IMR-90 (cell line): ENCODE measurements at regions not wholly inside any gene's neighbourhood (a gene's known extent, or its start where the extent isn't known, plus 50 kb on each side); places are given as distances from the start of the nearest gene placed in this dataset.

Source experiments
- ATAC-seq: fragments of 200-7000 bp; cut with Tn5 transposase; 2 replicates; pipeline ENCODE4 v1.9.1; 2020; ENCODE audit warnings: low read depth, mild to moderate bottlenecking, moderate library complexity
- BruUV-seq: library from RNA; stranded (reverse); fragments of 400-500 nt; replicated peaks from 2 replicates; lab custom pipeline; 2021; lab: Mats Ljungman, UMichigan
- CTCF ChIA-PET: fragments of 300-600 bp; formaldehyde crosslinking; extraction: SDS; loops from one replicate; lab custom pipeline; 2021; ENCODE audit warnings: antibody characterized with exemption; lab: Yijun Ruan, JAX
- POLR2A ChIA-PET: fragments of 300-600 bp; sonication (Branson Sonifier 250); formaldehyde crosslinking; loops from one replicate; lab custom pipeline; 2022; ENCODE audit warnings: antibody characterized with exemption; ENCODE audit not compliant: unreplicated experiment; lab: Charles Lee
- DNase-seq: peaks from one replicate; pipeline ENCODE4 v3.0.0; 2013
- H2AFZ ChIP-seq: replicated peaks from 2 replicates; pipeline ENCODE3; 2013; ENCODE audit warnings: low read length, mild to moderate bottlenecking; ENCODE audit not compliant: poor library complexity
- H2AK5ac ChIP-seq: 2 replicates; pipeline ENCODE4 v1.6.1; 2013; ENCODE audit warnings: low read depth, low read length, inconsistent platforms
- H2AK9ac ChIP-seq: replicated peaks from 2 replicates; pipeline ENCODE3; 2013; ENCODE audit warnings: mild to moderate bottlenecking, low read depth, low read length, moderate library complexity; ENCODE audit not compliant: poor library complexity
- H2BK120ac ChIP-seq: 2 replicates; pipeline ENCODE4 v1.6.1; 2013; ENCODE audit warnings: low read depth, low read length, inconsistent platforms
- H2BK15ac ChIP-seq: 3 replicates; pipeline ENCODE4 v1.6.1; 2013; ENCODE audit warnings: low read depth, low read length, inconsistent platforms
- H2BK20ac ChIP-seq: 2 replicates; pipeline ENCODE4 v1.6.1; 2013; ENCODE audit warnings: low read depth, mild to moderate bottlenecking, inconsistent platforms, low read length, moderate library complexity
- H2BK5ac ChIP-seq: 2 replicates; pipeline ENCODE4 v1.6.1; 2013; ENCODE audit warnings: mild to moderate bottlenecking, low read depth, low read length, inconsistent platforms; ENCODE audit not compliant: poor library complexity, severe bottlenecking
- H3K14ac ChIP-seq: replicated peaks from 2 replicates; pipeline ENCODE4 v1.6.1; 2013; ENCODE audit warnings: low read depth, low read length, inconsistent platforms
- H3K18ac ChIP-seq: 2 replicates; pipeline ENCODE4 v1.6.1; 2013; ENCODE audit warnings: low read depth, low read length, control low read depth
- H3K23ac ChIP-seq: 2 replicates; pipeline ENCODE4 v1.6.1; 2013; ENCODE audit warnings: low read depth, low read length, inconsistent platforms
- H3K27ac ChIP-seq: 2 replicates; pipeline ENCODE4 v1.5.1; 2013; ENCODE audit warnings: mild to moderate bottlenecking, control low read depth, low read length; ENCODE audit not compliant: insufficient read depth
- H3K27me3 ChIP-seq: 2 replicates; pipeline ENCODE4 v1.6.1; 2013; ENCODE audit warnings: low read length; ENCODE audit not compliant: control insufficient read depth, insufficient read depth
- H3K36me3 ChIP-seq: 2 replicates; pipeline ENCODE4 v1.6.1; 2013; ENCODE audit warnings: low read length, mixed read lengths; ENCODE audit not compliant: control insufficient read depth, insufficient read depth
- H3K4ac ChIP-seq: 2 replicates; pipeline ENCODE4 v1.6.1; 2013; ENCODE audit warnings: low read depth, low read length, inconsistent platforms
- H3K4me1 ChIP-seq: 2 replicates; pipeline ENCODE4 v1.6.1; 2013; ENCODE audit warnings: low read length, mixed read lengths; ENCODE audit not compliant: control insufficient read depth, insufficient read depth
- H3K4me2 ChIP-seq: 2 replicates; pipeline ENCODE4 v1.6.1; 2013; ENCODE audit warnings: low read depth, mild to moderate bottlenecking, control low read depth, low read length, moderate library complexity
- H3K4me3 ChIP-seq: 2 replicates; pipeline ENCODE4 v1.5.1; 2013; ENCODE audit warnings: low read depth, mild to moderate bottlenecking, control low read depth, low read length, moderate library complexity; ENCODE audit not compliant: insufficient read depth
- H3K56ac ChIP-seq: 2 replicates; pipeline ENCODE4 v1.6.1; 2013; ENCODE audit warnings: low read length, inconsistent platforms; ENCODE audit not compliant: insufficient read depth; ENCODE audit errors: extremely low read depth
- H3K79me1 ChIP-seq, 2 experiments: 2 replicates each; pipeline ENCODE4 v1.6.1; 2013; ENCODE audit warnings: low read length in 2 of 2, inconsistent platforms in 1 of 2, low read depth in 1 of 2
- H3K9ac ChIP-seq: 2 replicates; pipeline ENCODE4 v1.6.1; 2013; ENCODE audit warnings: low read depth, low read length, control low read depth
- H3K9me1 ChIP-seq: 2 replicates; pipeline ENCODE4 v1.6.1; 2013; ENCODE audit warnings: low read length, inconsistent platforms; ENCODE audit not compliant: insufficient read depth
- H3K9me3 ChIP-seq: 2 replicates; pipeline ENCODE4 v1.6.1; 2013; ENCODE audit warnings: low read length; ENCODE audit not compliant: control insufficient read depth, insufficient read depth
- H4K20me1 ChIP-seq: 2 replicates; pipeline ENCODE4 v1.6.1; 2013; ENCODE audit warnings: low read length, inconsistent platforms; ENCODE audit not compliant: insufficient read depth
- H4K5ac ChIP-seq: 2 replicates; pipeline ENCODE4 v1.6.1; 2013; ENCODE audit warnings: mild to moderate bottlenecking, low read depth, low read length, control low read depth
- H4K8ac ChIP-seq, 2 experiments: 2 replicates each; pipeline ENCODE4 v1.6.1; 2013; ENCODE audit warnings: low read depth in 2 of 2, low read length in 2 of 2, control low read depth in 1 of 2, inconsistent platforms in 1 of 2
- H4K91ac ChIP-seq: 2 replicates; pipeline ENCODE4 v1.6.1; 2013; ENCODE audit warnings: low read depth, low read length, inconsistent platforms; ENCODE audit not compliant: insufficient read depth
- BHLHE40 ChIP-seq: fragments of 150-350 bp; IDR thresholded peaks from 2 replicates; pipeline ENCODE4 v1.6.1; 2016; ENCODE audit warnings: mild to moderate bottlenecking, low read depth, low read length
- CEBPB ChIP-seq: IDR thresholded peaks from 2 replicates; pipeline ENCODE4 v1.6.1; 2012; ENCODE audit warnings: low read depth, low read length, improper control_type of control experiment
- CHD1 ChIP-seq: IDR thresholded peaks from 2 replicates; pipeline ENCODE4 v1.6.1; 2012; ENCODE audit warnings: low read depth, low read length, improper control_type of control experiment
- CTCF ChIP-seq: conservative IDR thresholded peaks from 2 replicates; pipeline ENCODE4 v1.5.1; 2012; ENCODE audit warnings: mild to moderate bottlenecking, low read depth, low read length, improper control_type of control experiment
- ELK1 ChIP-seq: fragments of 150-350 bp; IDR thresholded peaks from 2 replicates; pipeline ENCODE4 v1.6.1; 2016; ENCODE audit warnings: low read depth, mild to moderate bottlenecking, low read length, moderate library complexity, borderline replicate concordance
- FOS ChIP-seq: fragments of 150-350 bp; IDR thresholded peaks from 2 replicates; pipeline ENCODE4 v1.6.1; 2016; ENCODE audit warnings: low read depth, low read length
- MAFK ChIP-seq: IDR thresholded peaks from 2 replicates; pipeline ENCODE4 v1.6.1; 2012; ENCODE audit warnings: low read depth, low read length, improper control_type of control experiment
- MAZ ChIP-seq: IDR thresholded peaks from 2 replicates; pipeline ENCODE4 v1.6.1; 2012; ENCODE audit warnings: low read depth, mild to moderate bottlenecking, low read length, improper control_type of control experiment, moderate library complexity, borderline replicate concordance
- MXI1 ChIP-seq: IDR thresholded peaks from 2 replicates; pipeline ENCODE4 v1.6.1; 2012; ENCODE audit warnings: low read depth, mild to moderate bottlenecking, low read length, moderate library complexity, borderline replicate concordance
- NFE2L2 ChIP-seq: fragments of 150-350 bp; IDR thresholded peaks from 2 replicates; pipeline ENCODE4 v1.6.1; 2016; ENCODE audit warnings: low read depth, mild to moderate bottlenecking, low read length
- POLR2A ChIP-seq: IDR thresholded peaks from 2 replicates; pipeline ENCODE4 v1.6.1; 2012; ENCODE audit warnings: mild to moderate bottlenecking, low read depth, low read length
- RAD21 ChIP-seq: IDR thresholded peaks from 2 replicates; pipeline ENCODE4 v1.6.1; 2012; ENCODE audit warnings: low read length, improper control_type of control experiment
- RCOR1 ChIP-seq: IDR thresholded peaks from 2 replicates; pipeline ENCODE4 v1.6.1; 2012; ENCODE audit warnings: mild to moderate bottlenecking, low read length, improper control_type of control experiment; ENCODE audit not compliant: insufficient replicate concordance
- RFX5 ChIP-seq: IDR thresholded peaks from 2 replicates; pipeline ENCODE4 v1.8.0; 2012; ENCODE audit warnings: low read depth, mild to moderate bottlenecking, low read length, moderate library complexity
- SMC3 ChIP-seq: fragments of 150-350 bp; IDR thresholded peaks from 2 replicates; pipeline ENCODE4 v1.6.1; 2016; ENCODE audit warnings: low read depth, mild to moderate bottlenecking, antibody characterized with exemption, low read length, moderate library complexity
- USF2 ChIP-seq: fragments of 150-350 bp; IDR thresholded peaks from 2 replicates; pipeline ENCODE4 v1.6.1; 2017; ENCODE audit warnings: mild to moderate bottlenecking, antibody characterized with exemption, low read length, low read depth
- WGBS, 2 experiments: methylation state at CpG; one replicate each; pipeline versions ENCODE4 v1.1.5 to v1.1.7; 2013; ENCODE audit warnings: missing lambda C conversion rate in 2 of 2; ENCODE audit not compliant: insufficient read length in 1 of 2; ENCODE audit errors: extremely low coverage in 2 of 2; 5-methylcytosine and 5-hydroxymethylcytosine counted together
- dilution Hi-C: fragments of 300-500 bp; cut with HindIII; formaldehyde crosslinking; loops from one replicate; pipeline ENCODE4 v1.14.3; 2018; ENCODE audit warnings: low sequenced_read_pairs; ENCODE audit not compliant: unreplicated experiment
- in situ Hi-C: fragments of 300-500 bp; cut with MboI; formaldehyde crosslinking; loops from 3 replicates; pipeline ENCODE4 v1.14.3; 2019; ENCODE audit warnings: low sequenced_read_pairs, inconsistent platforms, mixed read lengths
- intact Hi-C: fragments of 100-400 bp; cut with micrococcal nuclease; formaldehyde crosslinking; loops from 2 replicates; pipeline ENCODE4 v1.10.0; 2022

- ChIA-PET POLR2A (no interaction called here), CTCF (interaction anchor here (1.1 kb wide), 1 partner anchor 12 kb away, joined by 6 read pairs; no protein-coding TSS in a partner anchor)
- Histone ChIP-seq H2AFZ (no peak overlapping the region), H3K36me3 (no peaks in the 10 kb centered on the region), H3K27me3 (no peaks in the 10 kb centered on the region), H3K14ac (no peak overlapping the region), H2BK20ac (no peak overlapping the region), H3K9me3 (no peaks in the 10 kb centered on the region), H3K9ac (no peak overlapping the region), H4K91ac (no peak overlapping the region), H4K5ac (no peak overlapping the region), H3K23ac (no peak overlapping the region), H3K18ac (no peak overlapping the region), H3K9me1 (no peaks in the 10 kb centered on the region), H3K4me1 (no peaks in the 10 kb centered on the region; the same call in 1 of the 2 replicates), H2BK5ac (no peak overlapping the region), H3K27ac (no peak overlapping the region), H4K20me1 (no peaks in the 10 kb centered on the region), H2AK5ac (no peak overlapping the region), H3K56ac (no peak overlapping the region), H3K79me1 (no peaks in the 10 kb centered on the region), H3K4ac (no peak overlapping the region), H3K4me2 (no peak overlapping the region), H4K8ac (no peak overlapping the region), H2AK9ac (no peak overlapping the region), H3K4me3 (no peak overlapping the region), H2BK15ac (no peak overlapping the region), H2BK120ac (no peak overlapping the region)
- intact Hi-C loops, result no loop called here
- DNase-seq, result no peak
- no TSS peak for BruUV-seq
- no peak for ATAC-seq
- WGBS, 2 experiments, result no CpG with 5 or more reads among the region's 2 CpGs
- in situ Hi-C loops, result no loop called here
- dilution Hi-C loops, result no loop called here
- TF ChIP-seq RFX5 (no peak), MAFK (no peak), CEBPB (no peak), CTCF (no peak), MAZ (no peak), POLR2A (no peak), NFE2L2 (no peak), MXI1 (no peak), CHD1 (no peak), RAD21 (no peak), RCOR1 (no peak), SMC3 (no peak), FOS (no peak), USF2 (no peak), BHLHE40 (no peak), ELK1 (no peak)
Observed at GRCh38 chr9:81377320-81377719, 312.0 kb downstream of the TLE1 start.
